A549 (cell line): ENCODE measurements at regions not wholly inside any gene's neighbourhood (a gene's known extent, or its start where the extent isn't known, plus 50 kb on each side); places are given as distances from the start of the nearest gene placed in this dataset.

Experiments
- ATAC-seq, 2 experiments: fragments of 200-7000 bp in 1 of 2; fragments of >200 bp in 1 of 2; cut with Nextera tagmentation in 1 of 2; cut with Tn5 transposase in 1 of 2; 3 replicates each; pipeline versions ENCODE4 v1.8.0 to v1.9.1; 2018 to 2020; ENCODE audit warnings: mild to moderate bottlenecking in 1 of 2, moderate library complexity in 1 of 2
- CTCF ChIA-PET: fragments of 300-600 bp; sonication (Branson Sonifier 250); formaldehyde crosslinking; extraction: SDS; loops from one replicate; lab custom pipeline; 2021; ENCODE audit warnings: antibody characterized with exemption, inconsistent platforms; lab: Yijun Ruan, JAX
- POLR2A ChIA-PET: fragments of 350-600 bp; formaldehyde crosslinking; extraction: SDS; loops from one replicate; lab custom pipeline; 2021; ENCODE audit warnings: antibody characterized with exemption, inconsistent platforms; lab: Yijun Ruan, JAX
- DNase-seq, 2 experiments: peaks; one replicate each; pipeline versions ENCODE4 v3.0.0 to v3.0.0-alpha.2; 2011 to 2016; ENCODE audit warnings: low read depth in 1 of 2, low spot score in 1 of 2
- FAIRE-seq: peaks from 2 replicates; lab custom pipeline; 2011; peaks lifted over from hg19 to GRCh38; lab: Jason Lieb, UNC
- H3K27ac ChIP-seq, 2 experiments: fragments of >200 bp; sonication (Bioruptor Twin); formaldehyde crosslinking; 3 replicates each; pipeline ENCODE4 v1.5.1; 2016 to 2017
- H3K4me1 ChIP-seq: fragments of >200 bp; sonication (Bioruptor Twin); formaldehyde crosslinking; 3 replicates; pipeline ENCODE4 v1.6.1; 2016
- H3K4me2 ChIP-seq: fragments of >200 bp; sonication (Bioruptor Twin); formaldehyde crosslinking; 3 replicates; pipeline ENCODE4 v1.6.1; 2016
- H3K4me3 ChIP-seq: fragments of >200 bp; sonication (Bioruptor Twin); formaldehyde crosslinking; 3 replicates; pipeline ENCODE4 v1.5.1; 2016
- H3K9me3 ChIP-seq: fragments of >200 bp; sonication (Bioruptor Twin); formaldehyde crosslinking; 3 replicates; pipeline ENCODE4 v1.6.1; 2016
- BHLHE40 ChIP-seq: IDR thresholded peaks from 2 replicates; pipeline ENCODE4 v1.6.1; 2012; ENCODE audit warnings: low read depth, low read length, inconsistent platforms
- CBX8 ChIP-seq: fragments of 200-600 bp; sonication (generic); IDR thresholded peaks from 2 replicates; pipeline ENCODE4 v1.6.1; 2016
- CEBPB ChIP-seq, 2 experiments: fragments of >200 bp in 1 of 2; sonication (Bioruptor Twin) in 1 of 2; formaldehyde crosslinking in 1 of 2; IDR thresholded peaks; 2 replicates each; pipeline ENCODE4 v1.6.1; 2012 to 2016
- EHF ChIP-seq: fragments of 250-450 bp; sonication (Bioruptor Pico); IDR thresholded peaks from 2 replicates; pipeline ENCODE4 v1.5.0; 2020; ENCODE audit warnings: mild to moderate bottlenecking
- EHMT2 ChIP-seq: fragments of 200-600 bp; sonication (generic); IDR thresholded peaks from 2 replicates; pipeline ENCODE4 v1.6.1; 2016; ENCODE audit warnings: antibody characterized with exemption, low read depth, mild to moderate bottlenecking, moderate library complexity
- ESRRA ChIP-seq: fragments of 150-350 bp; IDR thresholded peaks from 2 replicates; pipeline ENCODE4 v1.6.1; 2014; ENCODE audit warnings: mild to moderate bottlenecking, low read length, borderline replicate concordance
- FOSL2 ChIP-seq, 2 experiments: fragments of 450-650 bp in 1 of 2; fragments of >200 bp in 1 of 2; sonication (Bioruptor Twin) in 1 of 2; formaldehyde crosslinking; IDR thresholded peaks; 2 replicates each; pipeline versions ENCODE4 v1.5.0 to v1.6.1; 2016 to 2020; ENCODE audit warnings: mild to moderate bottlenecking in 1 of 2, moderate library complexity in 1 of 2
- GATA3 ChIP-seq: IDR thresholded peaks from 2 replicates; pipeline ENCODE4 v1.6.1; 2012; ENCODE audit warnings: borderline replicate concordance
- HDAC2 ChIP-seq: fragments of 200-600 bp; sonication (generic); IDR thresholded peaks from 2 replicates; pipeline ENCODE4 v1.6.1; 2016
- HOXA7 ChIP-seq: fragments of 250-450 bp; sonication (Bioruptor Pico); IDR thresholded peaks from 2 replicates; pipeline ENCODE4 v1.5.0; 2020; ENCODE audit warnings: mild to moderate bottlenecking, moderate library complexity
- JUN ChIP-seq, 2 experiments: fragments of >200 bp; sonication (Bioruptor Twin); formaldehyde crosslinking; IDR thresholded peaks; 2 replicates in 1 of 2; 3 replicates in 1 of 2; pipeline ENCODE4 v1.6.1; 2016 to 2017
- MAFK ChIP-seq: fragments of 450-650 bp; IDR thresholded peaks from 2 replicates; pipeline ENCODE4 v1.6.1; 2014; ENCODE audit not compliant: partially characterized antibody
- MAZ ChIP-seq: fragments of 150-350 bp; IDR thresholded peaks from 2 replicates; pipeline ENCODE4 v1.6.1; 2014; ENCODE audit warnings: antibody characterized with exemption, low read depth, low read length, borderline replicate concordance
- NR3C1 ChIP-seq: fragments of >200 bp; sonication (Bioruptor Twin); formaldehyde crosslinking; IDR thresholded peaks from 3 replicates; pipeline ENCODE4 v1.6.1; 2017
- RARB ChIP-seq: fragments of 250-450 bp; sonication (Bioruptor Pico); IDR thresholded peaks from 2 replicates; pipeline ENCODE4 v1.8.0; 2021; ENCODE audit warnings: mild to moderate bottlenecking, moderate library complexity
- RFX5 ChIP-seq: fragments of 450-650 bp; IDR thresholded peaks from 2 replicates; pipeline ENCODE4 v1.7.1; 2014; ENCODE audit warnings: antibody characterized with exemption, mild to moderate bottlenecking, moderate library complexity
- SMC3 ChIP-seq: fragments of >200 bp; sonication (Bioruptor Twin); formaldehyde crosslinking; IDR thresholded peaks from 3 replicates; pipeline ENCODE4 v1.6.1; 2018; ENCODE audit warnings: inconsistent platforms
- SREBF2 ChIP-seq: fragments of 450-650 bp; IDR thresholded peaks from 2 replicates; pipeline ENCODE4 v1.6.1; 2014; ENCODE audit warnings: mild to moderate bottlenecking, moderate library complexity
- TFCP2L1 ChIP-seq: fragments of 250-450 bp; sonication (Bioruptor Pico); IDR thresholded peaks from 2 replicates; pipeline ENCODE4 v1.5.0; 2021; ENCODE audit warnings: mild to moderate bottlenecking
- ZFP36 ChIP-seq: fragments of 450-650 bp; IDR thresholded peaks from 2 replicates; pipeline ENCODE4 v1.6.1; 2014; ENCODE audit warnings: borderline replicate concordance; ENCODE audit not compliant: partially characterized antibody
- ZSCAN20 ChIP-seq: fragments of 250-450 bp; sonication (Bioruptor Pico); IDR thresholded peaks from 2 replicates; pipeline ENCODE4 v1.8.0; 2022; ENCODE audit warnings: mild to moderate bottlenecking, moderate library complexity
- WGBS: methylation state at CpG from one replicate; pipeline ENCODE4 v1.1.6; 2017; ENCODE audit errors: missing lambda C conversion rate; 5-methylcytosine and 5-hydroxymethylcytosine counted together
- TF ChIP-seq, protein P1 (sequence below): fragments of >200 bp; sonication (Bioruptor Twin); formaldehyde crosslinking; IDR thresholded peaks from 3 replicates; pipeline ENCODE4 v1.6.1; 2016
- TF ChIP-seq, protein P2 (sequence below): fragments of 250-450 bp; sonication (Bioruptor Pico); IDR thresholded peaks from 2 replicates; pipeline ENCODE4 v1.5.0; 2021; ENCODE audit warnings: mild to moderate bottlenecking, moderate library complexity, borderline replicate concordance

DNA sequence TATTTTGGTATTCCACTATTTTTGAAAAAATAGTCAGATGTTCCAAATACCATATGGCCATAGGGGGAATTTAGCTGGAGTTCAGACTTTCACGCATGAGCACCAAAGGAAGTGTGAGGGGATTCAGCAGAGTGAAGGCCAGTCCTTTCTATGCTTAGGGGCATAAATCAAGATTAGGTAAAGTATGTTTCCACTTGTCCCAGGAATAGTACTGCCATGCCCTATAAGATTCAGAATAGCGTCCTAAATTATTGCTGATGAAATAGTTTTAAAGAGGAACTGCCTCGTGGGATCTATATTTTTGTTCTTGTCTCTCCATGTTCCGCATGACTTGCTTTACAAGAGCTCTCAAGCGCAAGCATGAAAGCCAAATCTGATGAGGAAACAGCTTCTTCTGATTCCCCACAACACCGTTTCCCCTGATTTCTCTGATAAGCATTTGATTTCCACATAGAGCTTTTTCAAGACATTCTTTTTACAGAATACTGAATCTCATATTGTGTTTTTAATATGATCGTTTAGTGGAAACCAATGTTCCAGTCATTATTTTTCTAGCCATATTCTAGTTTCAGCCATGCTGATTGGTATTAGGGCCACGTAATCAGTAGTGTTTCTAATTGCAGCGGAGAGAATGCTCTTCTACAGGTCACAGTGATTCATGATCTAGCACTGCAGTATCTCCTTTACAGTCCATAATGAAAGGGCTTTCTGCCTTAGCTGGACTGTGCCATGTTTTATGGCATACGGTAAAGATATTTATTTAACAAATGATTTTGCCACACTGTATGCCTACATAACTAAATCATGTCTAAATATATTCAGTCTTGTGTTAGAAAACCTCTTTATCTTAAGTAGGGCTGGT is 492.3 kb downstream of the CENPC start:
- FAIRE-seq (no peak), DNase-seq (no peak), ATAC-seq (no peak)
- ChIA-PET POLR2A (no interaction called here), CTCF (no interaction called here)
- H3K4me1 ChIP-seq = no peaks in the 10 kb centered on the region
- no peak overlapping the region for H3K4me3 ChIP-seq
- no peaks in the 10 kb centered on the region for H3K9me3 ChIP-seq
- WGBS = 64% methylated on average over 10 of the region's 10 CpGs
- TF ChIP-seq ESRRA (no peak), FOSL2 (IDR thresholded peaks at IDR 0.05) (no peak), FOSL2 (CRISPR knock-in tag; IDR thresholded peaks at IDR 0.05) (no peak), HDAC2 (no peak), ZFP36 (no peak), JUN (IDR thresholded peaks at IDR 0.05) (no peak), HOXA7 (CRISPR knock-in tag) (no peak), EHF (CRISPR knock-in tag) (no peak), SMC3 (no peak), MAZ (no peak), RARB (CRISPR knock-in tag) (no peak), GATA3 (no peak), ZSCAN20 (CRISPR knock-in tag) (no peak)
- no peak overlapping the region for H3K27ac ChIP-seq
- H3K4me2 ChIP-seq = no peak overlapping the region

DNA sequence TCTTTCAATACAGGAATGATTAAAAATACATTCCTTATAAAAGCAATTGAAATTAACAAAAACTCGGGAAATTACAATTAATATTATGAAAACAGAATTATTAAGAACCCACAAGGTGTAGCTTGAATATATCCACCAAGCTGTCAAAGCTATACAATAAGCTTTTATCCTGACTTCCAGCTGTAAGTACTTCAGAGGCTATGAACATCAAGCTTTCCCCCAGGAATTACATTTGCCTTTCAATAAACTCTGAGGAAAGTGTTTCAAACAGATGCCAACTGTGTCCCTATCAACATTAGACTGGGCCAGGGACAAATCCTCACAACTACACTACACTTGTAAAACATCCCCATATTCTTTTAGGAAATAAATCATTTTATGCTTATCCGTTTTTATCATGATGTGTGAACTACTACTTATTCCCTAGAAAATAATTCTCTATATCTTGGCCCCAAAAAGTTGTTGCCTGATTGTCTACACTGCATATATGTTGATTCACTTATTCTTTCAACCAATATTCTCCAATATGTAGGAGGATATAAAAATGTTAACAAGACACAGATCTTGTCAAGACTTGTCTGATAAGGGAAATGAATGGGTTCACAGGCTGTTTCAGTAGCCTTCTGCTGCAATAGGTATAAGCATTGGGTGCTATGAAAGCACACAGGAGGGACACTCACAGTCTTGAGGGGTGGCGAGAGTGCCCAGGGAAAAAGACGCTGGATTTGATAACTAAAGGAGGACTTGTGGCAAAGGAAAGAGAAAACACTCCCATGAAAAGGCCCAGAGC is 494.1 kb downstream of the CENPC start:
- H3K9me3 ChIP-seq = no peaks in the 10 kb centered on the region
- TF ChIP-seq SREBF2 (no peak), JUN (IDR thresholded peaks at IDR 0.05) (no peak), NR3C1 (no peak), EHMT2 (no peak), TFCP2L1 (CRISPR knock-in tag) (no peak), CEBPB (IDR thresholded peaks at IDR 0.05) (no peak), CBX8 (no peak), MAZ (no peak)
- TF ChIP-seq, protein P1, sequence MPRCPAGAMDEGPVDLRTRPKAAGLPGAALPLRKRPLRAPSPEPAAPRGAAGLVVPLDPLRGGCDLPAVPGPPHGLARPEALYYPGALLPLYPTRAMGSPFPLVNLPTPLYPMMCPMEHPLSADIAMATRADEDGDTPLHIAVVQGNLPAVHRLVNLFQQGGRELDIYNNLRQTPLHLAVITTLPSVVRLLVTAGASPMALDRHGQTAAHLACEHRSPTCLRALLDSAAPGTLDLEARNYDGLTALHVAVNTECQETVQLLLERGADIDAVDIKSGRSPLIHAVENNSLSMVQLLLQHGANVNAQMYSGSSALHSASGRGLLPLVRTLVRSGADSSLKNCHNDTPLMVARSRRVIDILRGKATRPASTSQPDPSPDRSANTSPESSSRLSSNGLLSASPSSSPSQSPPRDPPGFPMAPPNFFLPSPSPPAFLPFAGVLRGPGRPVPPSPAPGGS = no peak
- TF ChIP-seq, all 56 proteins: peak for 0
- DNase-seq (no peak), ATAC-seq (no peak), FAIRE-seq (no peak)
- Histone ChIP-seq H3K4me2 (no peak overlapping the region), H3K4me1 (no peaks in the 10 kb centered on the region), H3K27ac (no peak overlapping the region), H3K4me3 (no peak overlapping the region)
- 38% methylated on average over 4 of the region's 4 CpGs for WGBS
- ChIA-PET POLR2A (no interaction called here), CTCF (no interaction called here)

- CTCF ChIA-PET = no interaction called here
- Histone ChIP-seq H3K27ac (no peak overlapping the region), H3K4me3 (no peak overlapping the region), H3K4me1 (no peaks in the 10 kb centered on the region), H3K9me3 (no peaks in the 10 kb centered on the region), H3K4me2 (no peak overlapping the region)
- no peak for ATAC-seq
- no peak for FAIRE-seq
- TF ChIP-seq EHF (CRISPR knock-in tag) = no peak
- TF ChIP-seq JUN (IDR thresholded peaks at IDR 0.05) = no peak
- TF ChIP-seq, protein P2, sequence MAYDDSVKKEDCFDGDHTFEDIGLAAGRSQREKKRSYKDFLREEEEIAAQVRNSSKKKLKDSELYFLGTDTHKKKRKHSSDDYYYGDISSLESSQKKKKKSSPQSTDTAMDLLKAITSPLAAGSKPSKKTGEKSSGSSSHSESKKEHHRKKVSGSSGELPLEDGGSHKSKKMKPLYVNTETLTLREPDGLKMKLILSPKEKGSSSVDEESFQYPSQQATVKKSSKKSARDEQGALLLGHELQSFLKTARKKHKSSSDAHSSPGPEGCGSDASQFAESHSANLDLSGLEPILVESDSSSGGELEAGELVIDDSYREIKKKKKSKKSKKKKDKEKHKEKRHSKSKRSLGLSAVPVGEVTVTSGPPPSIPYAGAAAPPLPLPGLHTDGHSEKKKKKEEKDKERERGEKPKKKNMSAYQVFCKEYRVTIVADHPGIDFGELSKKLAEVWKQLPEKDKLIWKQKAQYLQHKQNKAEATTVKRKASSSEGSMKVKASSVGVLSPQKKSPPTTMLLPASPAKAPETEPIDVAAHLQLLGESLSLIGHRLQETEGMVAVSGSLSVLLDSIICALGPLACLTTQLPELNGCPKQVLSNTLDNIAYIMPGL (CRISPR knock-in tag) = no peak
- no peak for TF ChIP-seq RFX5
- TF ChIP-seq SMC3 = no peak
- TF ChIP-seq BHLHE40 = no peak
- TF ChIP-seq MAFK = no peak
- POLR2A ChIA-PET = no interaction called here
- 22% methylated on average over 2 of the region's 2 CpGs for WGBS
- no peak for DNase-seq
Measured at GRCh38 chr4:67049446-67049845, 495.9 kb downstream of the CENPC start.
